Astrocyte (in vitro differentiated cells and primary cell): ENCODE measurements at regions not wholly inside any gene's neighbourhood (a gene's known extent, or its start where the extent isn't known, plus 50 kb on each side); places are given as distances from the start of the nearest gene placed in this dataset.
"Not testable (repeated sequence)": the region's sequence is repeated elsewhere in the genome, so short reads cannot be mapped to it uniquely, and the experiment has no call there.

Experiments used
- CTCF ChIP-seq: IDR thresholded peaks from 2 replicates; pipeline ENCODE4 v1.5.1; 2011; ENCODE audit warnings: low read depth, mild to moderate bottlenecking, inconsistent platforms, low read length, moderate library complexity; ENCODE audit not compliant: insufficient read depth
- EZH2 ChIP-seq: IDR thresholded peaks from 2 replicates; pipeline ENCODE4 v1.6.1; 2012; ENCODE audit warnings: mild to moderate bottlenecking, low read length, inconsistent platforms; ENCODE audit not compliant: insufficient read depth

- not testable (repeated sequence) for TF ChIP-seq CTCF, EZH2
Measured at GRCh38 chr4:118516107-118516506, 163.3 kb upstream of the PRSS12 start.
